T-helper 17 cell (primary cell): ENCODE measurements at regions not wholly inside any gene's neighbourhood (a gene's known extent, or its start where the extent isn't known, plus 50 kb on each side); places are given as distances from the start of the nearest gene placed in this dataset.
"Not testable (repeated sequence)": the region's sequence is repeated elsewhere in the genome, so short reads cannot be mapped to it uniquely, and the experiment has no call there.

ENCODE experiments used
- ATAC-seq: fragments of 150-1000 bp; cut with Tn5 transposase; 2 replicates; pipeline ENCODE4 v1.10.0; 2021; ENCODE audit warnings: mild to moderate bottlenecking, moderate library complexity
- DNase-seq, 3 donors: peaks; one replicate each; pipeline versions ENCODE4 v3.0.0 to v3.0.0-alpha.2; 2020 to 2021
- H3K9me3 ChIP-seq: one replicate; pipeline ENCODE4 v1.7.0; 2013; ENCODE audit warnings: low read length, mild to moderate bottlenecking; ENCODE audit not compliant: control insufficient read depth, poor library complexity, severe bottlenecking
- H3K27ac Mint-ChIP-seq: one replicate; pipeline ENCODE4 v1.8.0; 2022; ENCODE audit warnings: mild to moderate bottlenecking, moderate library complexity, mixed read lengths
- H3K27me3 Mint-ChIP-seq: one replicate; pipeline ENCODE4 v1.8.0; 2022; ENCODE audit warnings: mixed read lengths
- H3K36me3 Mint-ChIP-seq: one replicate; pipeline ENCODE4 v1.8.0; 2022; ENCODE audit warnings: low read depth, mixed read lengths
- H3K4me1 Mint-ChIP-seq: one replicate; pipeline ENCODE4 v1.8.0; 2022; ENCODE audit warnings: mild to moderate bottlenecking, mixed read lengths
- H3K4me3 Mint-ChIP-seq: one replicate; pipeline ENCODE4 v1.8.0; 2022; ENCODE audit warnings: mild to moderate bottlenecking, moderate library complexity, mixed read lengths

DNA sequence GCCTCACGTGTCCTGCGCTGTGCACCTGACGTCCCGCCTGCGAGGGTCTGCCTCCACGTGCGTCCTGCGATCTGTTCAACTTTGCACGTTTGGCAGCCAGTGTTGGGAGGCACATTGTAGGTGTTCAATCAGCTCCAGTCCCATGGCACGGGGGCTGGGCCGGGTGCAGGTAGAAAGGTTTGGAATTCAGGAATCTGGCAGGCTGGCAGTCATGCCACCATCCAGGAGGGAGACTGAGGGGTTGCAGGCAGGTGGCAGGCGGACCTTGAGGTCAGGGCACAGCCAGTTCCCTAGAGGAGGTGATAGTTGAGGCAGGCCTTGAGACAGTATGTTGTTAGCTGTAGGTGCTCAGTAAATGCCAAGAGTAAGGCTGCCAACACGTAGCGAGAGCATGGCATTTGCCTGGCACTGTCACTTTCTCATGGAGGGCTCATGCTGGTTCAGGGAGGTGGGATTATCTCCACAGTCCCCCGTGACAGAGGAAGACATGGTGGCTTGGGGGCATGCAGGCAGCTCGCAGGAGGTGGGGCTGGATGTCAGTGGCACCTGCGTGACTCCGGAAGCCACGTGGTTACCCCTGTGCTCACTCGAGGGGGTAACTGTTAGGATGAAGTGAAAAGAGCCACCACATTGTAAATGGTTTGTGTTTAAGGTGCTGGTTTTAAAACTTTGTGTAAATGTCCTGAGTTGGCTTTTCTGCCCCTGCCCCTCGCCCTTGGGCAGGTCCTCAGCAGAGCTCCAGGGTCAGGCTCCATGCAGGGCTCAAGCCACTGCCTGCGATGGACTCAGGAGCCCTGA lies 111.8 kb upstream of the FRMD1 start:
- Mint-ChIP-seq H3K4me3 (no peak overlapping the region), H3K27ac (no peak overlapping the region), H3K27me3 (peaks cover 52% of the 10 kb centered on the region), H3K36me3 (no peaks in the 10 kb centered on the region), H3K4me1 (peaks cover 5% of the 10 kb centered on the region)
- DNase-seq (no peak), ATAC-seq (no peak)
- H3K9me3 ChIP-seq: no peaks in the 10 kb centered on the region

DNA sequence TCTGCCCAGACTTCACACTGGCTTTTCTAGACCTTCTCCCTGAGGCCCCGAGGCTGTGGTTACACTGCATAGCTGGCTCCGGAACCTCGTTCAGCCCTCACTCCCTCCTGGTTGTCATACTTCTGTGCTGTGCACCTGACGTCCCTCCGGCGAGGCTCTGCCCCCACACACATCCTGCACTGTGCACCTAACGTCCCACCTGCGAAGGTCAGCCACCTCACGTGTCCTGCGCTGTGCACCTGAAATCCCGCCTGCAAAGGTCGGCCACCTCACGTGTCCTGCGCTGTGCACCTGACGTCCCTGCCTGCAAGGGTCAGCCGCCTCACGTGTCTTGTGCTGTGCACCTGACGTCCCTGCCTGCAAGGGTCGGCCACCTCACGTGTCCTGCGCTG lies 111.0 kb upstream of the FRMD1 start:
- H3K27ac Mint-ChIP-seq: no peak overlapping the region
- no peaks in the 10 kb centered on the region for H3K36me3 Mint-ChIP-seq
- no peak overlapping the region for H3K4me3 Mint-ChIP-seq
- DNase-seq: no peak
- H3K27me3 Mint-ChIP-seq: peaks cover 49% of the 10 kb centered on the region
- no peak for ATAC-seq
- no peaks in the 10 kb centered on the region for H3K9me3 ChIP-seq
- peaks cover 5% of the 10 kb centered on the region for H3K4me1 Mint-ChIP-seq

DNA sequence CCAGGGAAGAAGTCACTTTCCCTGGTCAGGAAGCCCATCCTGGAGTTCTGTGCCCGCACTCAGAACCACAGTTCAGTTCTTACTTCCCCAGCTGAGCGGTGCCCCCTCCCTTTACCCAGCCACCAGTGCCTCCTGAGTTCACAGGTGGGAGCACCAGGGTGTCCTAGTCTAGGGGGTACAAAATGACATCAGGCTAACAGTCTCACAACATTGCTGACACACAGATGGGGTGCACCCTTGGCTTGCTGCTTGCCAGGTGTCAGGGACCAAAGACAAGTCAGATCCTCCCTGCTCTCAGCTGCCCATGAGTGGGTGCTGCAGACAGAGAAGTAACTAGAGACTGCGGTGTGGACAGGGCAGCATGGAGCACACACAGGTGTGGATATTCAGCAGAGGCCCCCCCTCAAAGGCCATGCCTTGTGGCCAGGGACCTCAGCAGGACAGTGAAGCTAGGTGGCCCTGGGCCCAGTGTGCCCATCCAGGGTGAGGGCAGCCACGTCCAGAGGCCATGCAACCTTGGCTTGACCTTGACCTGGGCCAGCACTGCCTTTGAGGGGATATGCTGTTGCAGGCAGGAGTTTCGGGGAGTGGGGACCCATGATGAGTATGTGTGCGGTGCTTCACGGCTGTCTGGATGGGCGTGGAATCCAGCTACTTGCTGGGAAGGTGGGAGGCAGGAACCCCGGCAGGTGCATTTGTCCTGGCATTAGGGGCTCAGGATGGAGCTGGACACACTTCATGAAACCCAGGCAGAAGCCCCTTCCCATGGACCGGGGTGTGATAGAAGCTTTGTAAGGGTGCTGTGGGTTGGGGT lies 110.4 kb upstream of the FRMD1 start:
- peaks cover 45% of the 10 kb centered on the region for H3K27me3 Mint-ChIP-seq
- no peak overlapping the region for H3K4me3 Mint-ChIP-seq
- no peak overlapping the region for H3K27ac Mint-ChIP-seq
- peaks cover 3% of the 10 kb centered on the region for H3K4me1 Mint-ChIP-seq
- no peak for ATAC-seq
- no peaks in the 10 kb centered on the region for H3K36me3 Mint-ChIP-seq
- DNase-seq: no peak
- H3K9me3 ChIP-seq: no peaks in the 10 kb centered on the region

DNA sequence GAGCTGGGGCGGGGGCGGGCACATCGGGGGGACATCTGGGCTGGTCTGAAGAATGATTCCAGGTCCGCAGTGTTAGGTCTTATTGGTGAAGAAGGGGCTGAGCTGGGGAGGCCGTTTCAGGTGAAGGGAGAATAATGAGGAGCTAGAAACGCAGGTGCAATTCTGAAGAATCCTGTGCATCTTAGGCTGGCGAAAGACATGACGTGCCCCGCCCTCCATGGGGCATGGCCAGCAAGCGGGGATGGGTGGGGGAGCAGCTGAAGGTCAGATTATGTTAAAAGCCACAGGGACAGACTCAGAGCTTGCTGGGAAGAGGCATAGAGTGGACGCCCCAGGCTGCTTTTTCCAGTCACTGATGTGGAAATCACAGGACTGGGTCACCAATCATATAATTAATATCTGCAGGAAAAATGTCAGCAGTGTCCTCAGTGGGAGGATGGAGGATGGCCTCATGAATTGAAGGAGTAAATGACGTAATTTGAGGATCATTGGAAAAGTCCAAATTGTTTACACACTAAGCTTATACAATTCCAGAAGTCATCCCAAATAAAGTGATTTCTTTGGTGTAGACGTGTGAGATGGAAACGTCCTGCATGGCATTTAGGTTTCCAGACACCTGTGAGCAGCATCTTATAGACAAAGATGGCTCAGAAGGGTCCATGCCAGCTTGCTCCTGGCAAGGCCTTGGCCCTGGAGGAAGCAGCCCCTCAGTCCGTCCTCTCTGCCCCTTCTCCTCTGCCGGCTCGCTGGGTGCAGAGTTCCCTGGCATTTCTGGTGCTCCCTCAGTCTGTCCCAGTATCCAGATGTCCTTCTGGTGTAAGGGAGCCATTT lies 109.6 kb upstream of the FRMD1 start:
- no peak for ATAC-seq
- Mint-ChIP-seq H3K27ac (no peak overlapping the region), H3K4me1 (peaks cover 3% of the 10 kb centered on the region), H3K27me3 (peaks cover 41% of the 10 kb centered on the region), H3K36me3 (no peaks in the 10 kb centered on the region), H3K4me3 (no peak overlapping the region)
- H3K9me3 ChIP-seq: no peaks in the 10 kb centered on the region
- no peak for DNase-seq

DNA sequence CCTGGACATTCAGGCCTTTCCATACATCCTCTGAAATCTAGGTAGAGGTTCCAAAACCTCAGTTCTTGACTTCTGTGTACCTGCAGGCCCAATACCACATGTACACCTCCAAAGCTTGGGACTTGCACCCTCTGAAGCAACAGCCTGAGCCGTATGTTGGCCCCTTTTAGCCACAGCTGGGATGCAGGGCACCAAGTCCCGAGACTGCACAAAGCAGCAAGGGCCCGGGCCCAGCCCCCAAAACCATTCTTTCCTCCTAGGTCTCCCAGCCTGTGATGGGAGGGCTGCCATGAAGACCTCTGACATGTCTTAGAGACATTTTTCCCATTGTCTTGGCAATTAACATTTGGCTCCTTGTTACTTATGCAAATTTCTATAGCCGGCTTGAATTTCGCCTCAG lies 107.4 kb upstream of the FRMD1 start:
- no peak for DNase-seq
- Mint-ChIP-seq H3K4me1 (peaks cover 3% of the 10 kb centered on the region), H3K27ac (no peak overlapping the region), H3K27me3 (peaks cover 30% of the 10 kb centered on the region), H3K4me3 (no peak overlapping the region), H3K36me3 (no peaks in the 10 kb centered on the region)
- ATAC-seq: no peak
- H3K9me3 ChIP-seq: no peaks in the 10 kb centered on the region

DNA sequence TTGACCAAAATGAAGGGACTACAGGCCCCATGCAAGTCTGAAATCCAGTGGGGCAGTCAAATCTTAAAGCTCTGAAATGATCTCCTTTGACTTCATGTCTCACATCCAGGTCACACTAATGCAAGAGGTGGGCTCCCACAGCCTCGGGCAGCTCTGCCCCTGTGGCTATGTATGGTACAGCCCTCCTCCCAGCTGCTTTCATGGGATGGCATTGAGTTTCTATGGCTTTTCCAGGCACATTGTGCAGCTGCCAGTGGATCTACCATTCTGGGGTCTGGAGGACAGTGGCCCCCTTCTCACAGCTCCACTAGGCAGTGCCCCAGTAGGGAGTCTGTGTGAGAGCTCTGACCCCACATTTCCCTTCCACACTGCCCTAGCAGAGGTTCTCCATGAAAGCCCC lies 107.0 kb upstream of the FRMD1 start:
- not testable (repeated sequence) for H3K9me3 ChIP-seq, H3K36me3 Mint-ChIP-seq, ATAC-seq, H3K27ac Mint-ChIP-seq, H3K4me1 Mint-ChIP-seq, H3K4me3 Mint-ChIP-seq, DNase-seq
- H3K27me3 Mint-ChIP-seq: peaks cover 26% of the 10 kb centered on the region

DNA sequence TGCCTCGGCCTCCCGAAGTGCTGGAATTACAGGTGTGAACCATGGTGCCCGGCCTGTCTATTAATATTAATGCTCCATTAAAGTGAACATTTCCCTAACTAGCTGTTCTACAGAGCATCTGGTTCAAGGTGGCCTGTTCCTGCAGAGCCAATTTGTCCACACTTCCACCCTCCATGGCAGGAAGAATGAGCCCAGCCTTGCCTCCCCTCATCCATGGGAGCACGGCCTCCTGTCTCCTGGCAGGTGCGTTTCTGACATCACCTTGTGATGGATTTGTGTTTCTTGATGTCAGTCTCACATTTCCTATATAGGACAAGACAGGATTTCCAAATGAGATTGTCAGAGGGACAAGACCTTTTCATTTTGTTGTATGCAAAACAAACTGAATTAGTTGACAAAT lies 105.7 kb upstream of the FRMD1 start:
- DNase-seq (no peak), ATAC-seq (no peak)
- Mint-ChIP-seq H3K27ac (no peak overlapping the region), H3K4me1 (no peaks in the 10 kb centered on the region), H3K4me3 (no peak overlapping the region), H3K36me3 (no peaks in the 10 kb centered on the region), H3K27me3 (peaks cover 19% of the 10 kb centered on the region)
- H3K9me3 ChIP-seq: no peaks in the 10 kb centered on the region

DNA sequence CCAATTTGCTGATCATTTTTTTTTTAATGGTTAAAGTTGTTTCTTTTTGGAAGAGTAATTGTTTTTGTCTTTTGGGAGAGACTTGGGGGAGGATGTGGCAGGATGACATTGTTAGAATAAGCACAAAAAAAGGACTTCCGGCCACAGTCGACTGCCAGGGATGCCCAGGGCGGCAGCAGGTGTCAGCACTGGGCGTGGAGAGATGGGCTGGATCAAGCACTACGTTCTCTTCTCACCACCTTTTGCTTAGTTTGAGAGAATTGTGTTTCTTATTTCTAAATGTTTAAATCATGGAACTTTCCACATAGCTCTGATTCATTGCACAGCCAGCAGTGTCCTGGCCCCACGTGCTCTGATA lies 104.6 kb upstream of the FRMD1 start:
- ATAC-seq: no peak
- H3K4me1 Mint-ChIP-seq: no peaks in the 10 kb centered on the region

DNA sequence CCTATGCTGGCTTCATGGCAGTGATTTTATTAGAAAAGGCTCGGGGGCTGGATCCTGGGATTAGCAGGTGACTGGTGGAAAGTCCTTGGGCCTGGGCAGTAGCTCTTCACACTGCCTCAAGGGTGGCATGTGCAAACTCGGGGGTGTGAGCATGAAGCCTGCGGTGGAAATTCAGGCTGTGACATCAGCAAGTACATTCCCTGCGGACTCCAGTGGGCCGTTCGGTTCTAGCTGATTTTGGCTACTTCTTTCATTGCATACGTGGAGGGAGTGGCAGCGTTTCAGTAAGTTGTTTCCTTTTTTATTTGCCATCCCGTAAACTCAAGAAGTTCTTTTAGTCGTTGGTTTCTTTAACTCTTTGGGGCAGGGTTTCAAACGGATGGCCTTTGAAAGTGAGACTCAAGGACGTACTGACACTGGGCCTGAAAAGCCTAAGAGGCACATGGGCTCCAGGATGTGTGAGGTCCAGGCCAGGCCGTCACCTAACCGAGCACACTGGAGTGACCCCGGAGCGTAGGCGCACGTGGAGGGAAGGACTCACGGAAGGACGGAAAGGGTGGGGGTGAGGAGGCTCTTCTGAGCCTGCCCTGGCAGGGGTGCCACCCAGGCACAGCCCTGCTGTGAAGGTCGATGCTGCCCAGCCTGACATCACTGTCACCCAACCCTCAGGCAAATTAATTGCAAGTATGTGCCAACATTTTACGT lies 104.0 kb upstream of the FRMD1 start:
- Mint-ChIP-seq H3K27ac (no peak overlapping the region), H3K36me3 (no peaks in the 10 kb centered on the region), H3K4me3 (no peak overlapping the region), H3K27me3 (peaks cover 23% of the 10 kb centered on the region), H3K4me1 (no peaks in the 10 kb centered on the region)
- no peaks in the 10 kb centered on the region for H3K9me3 ChIP-seq
- ATAC-seq: no peak
- no peak for DNase-seq

More for the DNA sequence above, 104.6 kb upstream of the FRMD1 start:
- H3K9me3 ChIP-seq: no peaks in the 10 kb centered on the region
- peaks cover 22% of the 10 kb centered on the region for H3K27me3 Mint-ChIP-seq
- DNase-seq: no peak
- no peak overlapping the region for H3K4me3 Mint-ChIP-seq
- H3K27ac Mint-ChIP-seq: no peak overlapping the region
- no peaks in the 10 kb centered on the region for H3K36me3 Mint-ChIP-seq

DNA sequence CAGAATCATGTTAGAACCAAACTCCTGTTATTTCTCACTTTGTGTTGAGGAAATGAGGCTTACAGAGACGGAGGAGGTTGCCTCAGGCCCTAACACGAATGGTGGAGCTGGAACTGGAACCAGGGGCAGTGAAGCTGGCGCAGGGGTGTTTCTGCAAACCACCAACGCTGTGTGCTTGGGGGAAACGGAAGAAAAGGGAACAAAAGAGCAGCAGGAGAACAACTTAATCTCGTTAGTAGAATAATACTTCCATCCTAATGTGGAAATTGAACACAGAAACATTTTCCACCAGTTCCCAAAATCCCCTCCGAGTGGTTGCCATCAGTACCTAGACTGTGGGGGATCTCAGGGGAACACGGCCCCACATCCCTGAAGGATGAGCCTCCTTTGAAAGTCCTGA lies 103.4 kb upstream of the FRMD1 start:
- peaks cover 23% of the 10 kb centered on the region for H3K27me3 Mint-ChIP-seq

DNA sequence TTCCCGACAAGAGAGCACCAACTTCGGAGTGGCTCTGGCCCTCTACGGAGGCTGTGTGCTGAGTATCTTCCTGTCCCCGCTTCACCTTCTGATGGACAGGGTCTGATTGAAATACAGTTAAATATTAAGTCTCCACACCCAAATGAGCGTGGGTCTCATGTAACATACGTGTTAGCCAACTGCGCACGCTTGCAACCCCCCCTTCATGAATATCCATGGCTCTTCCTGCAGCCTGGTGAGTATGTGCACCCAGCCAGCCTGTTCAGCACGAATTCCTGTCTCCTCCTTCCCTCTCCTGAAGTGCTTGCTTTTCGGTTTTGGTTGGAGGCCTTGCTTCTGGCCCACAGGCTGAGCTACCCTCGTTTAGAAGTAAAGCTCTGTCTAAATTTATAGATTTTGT lies 102.9 kb upstream of the FRMD1 start:
- no peak overlapping the region for H3K4me3 Mint-ChIP-seq
- no peak overlapping the region for H3K27ac Mint-ChIP-seq
- no peaks in the 10 kb centered on the region for H3K9me3 ChIP-seq
- no peak for DNase-seq
- no peaks in the 10 kb centered on the region for H3K4me1 Mint-ChIP-seq
- peaks cover 23% of the 10 kb centered on the region for H3K27me3 Mint-ChIP-seq
- no peak for ATAC-seq
- no peaks in the 10 kb centered on the region for H3K36me3 Mint-ChIP-seq

More for the DNA sequence above, 103.4 kb upstream of the FRMD1 start:
- H3K4me1 Mint-ChIP-seq: no peaks in the 10 kb centered on the region
- DNase-seq (no peak), ATAC-seq (no peak)
- H3K27ac Mint-ChIP-seq: no peak overlapping the region
- no peaks in the 10 kb centered on the region for H3K36me3 Mint-ChIP-seq
- no peak overlapping the region for H3K4me3 Mint-ChIP-seq
- no peaks in the 10 kb centered on the region for H3K9me3 ChIP-seq

DNA sequence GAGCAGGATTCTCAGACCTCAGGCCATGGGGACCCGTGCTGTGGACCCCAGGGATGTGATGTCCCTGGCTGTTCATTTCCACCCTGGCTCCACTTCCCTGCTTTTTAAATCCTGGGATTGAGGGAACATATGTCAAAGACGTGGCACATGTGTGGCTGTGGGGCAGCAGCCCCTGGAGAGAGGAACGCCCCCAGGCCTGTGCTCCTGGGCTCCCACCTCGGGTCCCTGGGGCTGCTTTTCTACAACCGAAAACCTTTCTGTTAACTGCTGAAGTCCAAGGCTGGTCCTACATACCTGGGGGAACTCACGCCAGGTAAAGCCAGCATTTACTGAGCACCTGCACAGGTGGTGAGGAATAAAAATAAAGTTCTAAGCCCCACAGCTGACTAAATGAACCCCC lies 102.3 kb upstream of the FRMD1 start:
- no peak for ATAC-seq
- H3K4me1 Mint-ChIP-seq: no peaks in the 10 kb centered on the region
- no peak overlapping the region for H3K4me3 Mint-ChIP-seq
- no peaks in the 10 kb centered on the region for H3K9me3 ChIP-seq
- no peak for DNase-seq
- H3K27me3 Mint-ChIP-seq: peaks cover 23% of the 10 kb centered on the region
- no peak overlapping the region for H3K27ac Mint-ChIP-seq
- H3K36me3 Mint-ChIP-seq: no peaks in the 10 kb centered on the region

DNA sequence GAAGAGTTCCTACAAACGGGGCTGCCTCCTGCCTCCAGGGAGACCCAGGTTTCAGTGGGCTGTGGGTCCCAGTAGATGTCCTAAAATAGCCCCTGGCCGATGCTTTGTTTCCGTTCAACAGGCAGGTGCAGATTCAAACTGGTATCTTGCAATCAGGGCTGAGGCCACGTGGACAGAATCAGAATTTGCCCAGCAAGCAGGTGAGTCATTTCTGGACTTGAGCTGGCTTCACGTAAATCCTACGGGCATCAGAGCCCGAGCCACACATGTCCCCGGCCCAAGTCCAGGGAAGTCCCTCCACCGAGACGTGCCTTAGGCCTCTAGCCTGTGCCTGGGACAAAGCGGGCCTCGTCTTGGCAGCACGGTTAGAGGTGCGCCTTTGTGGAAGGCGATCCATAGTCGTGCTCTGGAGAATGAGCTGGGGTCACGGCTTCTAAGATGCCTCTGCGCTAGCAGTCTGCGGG lies 101.6 kb upstream of the FRMD1 start:
- H3K27me3 Mint-ChIP-seq: peaks cover 23% of the 10 kb centered on the region
- ATAC-seq (no peak), DNase-seq (no peak)
- H3K4me3 Mint-ChIP-seq: no peak overlapping the region
- no peak overlapping the region for H3K27ac Mint-ChIP-seq
- H3K36me3 Mint-ChIP-seq: no peaks in the 10 kb centered on the region
- no peaks in the 10 kb centered on the region for H3K9me3 ChIP-seq
- H3K4me1 Mint-ChIP-seq: no peaks in the 10 kb centered on the region
